K562 (cell line): ENCODE measurements at regions not wholly inside any gene's neighbourhood (a gene's known extent, or its start where the extent isn't known, plus 50 kb on each side); places are given as distances from the start of the nearest gene placed in this dataset.

Source experiments
- ATAC-seq: fragments of 200-7000 bp; cut with Tn5 transposase; 3 replicates; pipeline ENCODE4 v1.9.1; 2020; ENCODE audit warnings: moderate library complexity
- BruUV-seq: library from RNA; stranded (reverse); fragments of 400-500 nt; replicated peaks from 2 replicates; lab custom pipeline; 2021; lab: Mats Ljungman, UMichigan
- CTCF ChIA-PET: fragments of 300-600 bp; formaldehyde crosslinking; extraction: SDS; loops from one replicate; lab custom pipeline; 2021; ENCODE audit warnings: low intra/inter-chr PET ratio; lab: Yijun Ruan, JAX
- POLR2A ChIA-PET: fragments of 300-600, 350-650 bp; sonication (Branson Sonifier 250); formaldehyde crosslinking; extraction: SDS; loops from one replicate; lab custom pipeline; 2021; ENCODE audit warnings: antibody characterized with exemption, inconsistent platforms; lab: Yijun Ruan, JAX
- DNase-seq, 4 experiments: peaks; one replicate each; pipeline versions ENCODE4 v3.0.0 to v3.0.0-alpha.2; 2011 to 2018; ENCODE audit warnings: low spot score in 3 of 4, mixed read lengths in 3 of 4; ENCODE audit errors: extremely low read depth in 1 of 4
- FAIRE-seq: peaks from 2 replicates; lab custom pipeline; 2011; peaks lifted over from hg19 to GRCh38; lab: Jason Lieb, UNC
- H2AFZ ChIP-seq: 2 replicates; pipeline ENCODE4 v1.6.0; 2011; ENCODE audit warnings: low read depth, low read length, control low read depth, inconsistent platforms
- H3K27ac ChIP-seq: fragments of 200-600 bp; 3 replicates; pipeline ENCODE4 v1.8.0; 2011; ENCODE audit warnings: low read depth, mild to moderate bottlenecking, control low read depth, inconsistent platforms, low read length, moderate library complexity, mixed read lengths; ENCODE audit errors: extremely low read depth
- H3K27me3 ChIP-seq, 2 experiments: fragments of 300-600 bp in 1 of 2; 2 replicates in 1 of 2; 3 replicates in 1 of 2; pipeline versions ENCODE4 v1.6.0 to v1.8.0; 2011; ENCODE audit warnings: inconsistent platforms in 2 of 2, low read length in 2 of 2, mild to moderate bottlenecking in 1 of 2, mixed read lengths in 1 of 2, moderate library complexity in 1 of 2; ENCODE audit not compliant: control insufficient read depth in 2 of 2, insufficient read depth in 2 of 2
- H3K36me3 ChIP-seq: fragments of 300-600 bp; 3 replicates; pipeline ENCODE4 v1.8.0; 2011; ENCODE audit warnings: mild to moderate bottlenecking, low read length, inconsistent platforms; ENCODE audit not compliant: control insufficient read depth, insufficient read depth
- H3K4me1 ChIP-seq, 2 experiments: fragments of 200-600 bp in 1 of 2; replicated peaks in 1 of 2; 2 replicates in 1 of 2; 3 replicates in 1 of 2; pipeline versions ENCODE4 v1.5.1 to v1.8.0; 2011; ENCODE audit warnings: inconsistent platforms in 2 of 2, low read length in 2 of 2, mild to moderate bottlenecking in 1 of 2, mixed read lengths in 1 of 2, moderate library complexity in 1 of 2; ENCODE audit not compliant: control insufficient read depth in 2 of 2, insufficient read depth in 2 of 2
- H3K4me2 ChIP-seq: 2 replicates; pipeline ENCODE4 v1.6.1; 2011; ENCODE audit warnings: low read length, control low read depth, inconsistent platforms, mixed read lengths; ENCODE audit not compliant: insufficient read depth
- H3K4me3 ChIP-seq: fragments of 200-600 bp; sonication (generic), shearing (Covaris generic); 2 replicates; pipeline ENCODE4 v1.5.1; 2016; ENCODE audit warnings: control low read depth, inconsistent platforms
- H3K79me2 ChIP-seq: fragments of 200-600 bp; 3 replicates; pipeline ENCODE4 v1.8.0; 2011; ENCODE audit warnings: low read length, inconsistent platforms; ENCODE audit not compliant: control insufficient read depth, insufficient read depth
- H3K9ac ChIP-seq, 2 experiments: 2 replicates each; pipeline versions ENCODE4 v1.6.0 to v1.6.1; 2011; ENCODE audit warnings: low read depth in 2 of 2, low read length in 2 of 2, control low read depth in 1 of 2, inconsistent platforms in 1 of 2, mild to moderate bottlenecking in 1 of 2, mixed read lengths in 1 of 2; ENCODE audit not compliant: insufficient read depth in 1 of 2
- H3K9me1 ChIP-seq: one replicate; pipeline ENCODE4 v1.6.0; 2011; ENCODE audit warnings: inconsistent platforms, mild to moderate bottlenecking, low read length, moderate library complexity; ENCODE audit not compliant: control insufficient read depth, insufficient read depth
- H3K9me3 ChIP-seq: replicated peaks from 2 replicates; pipeline ENCODE4 v1.5.1; 2011; ENCODE audit warnings: low read depth, low read length, inconsistent platforms; ENCODE audit not compliant: control insufficient read depth, insufficient read depth
- H4K20me1 ChIP-seq: replicated peaks from 2 replicates; pipeline ENCODE4 v1.6.1; 2011; ENCODE audit warnings: low read length, inconsistent platforms, mixed read lengths; ENCODE audit not compliant: control insufficient read depth, insufficient read depth
- CBFB ChIP-seq: sonication (generic); formaldehyde crosslinking; IDR thresholded peaks from 2 replicates; pipeline ENCODE4 v1.4.0; 2020; ENCODE audit warnings: mild to moderate bottlenecking, missing genetic modification reagents
- GABPB1 ChIP-seq: sonication (generic); formaldehyde crosslinking; IDR thresholded peaks from 2 replicates; pipeline ENCODE4 v1.8.0; 2022; ENCODE audit warnings: mild to moderate bottlenecking, missing genetic modification reagents
- MCM7 ChIP-seq, 2 experiments: fragments of 450-650 bp; IDR thresholded peaks; 2 replicates each; pipeline ENCODE4 v1.6.1; 2016 to 2018
- NCOA4 ChIP-seq: fragments of 450-650 bp; IDR thresholded peaks from 2 replicates; pipeline ENCODE4 v1.6.1; 2018; ENCODE audit warnings: mild to moderate bottlenecking; ENCODE audit not compliant: partially characterized antibody
- NFYB ChIP-seq: IDR thresholded peaks from 2 replicates; pipeline ENCODE4 v1.6.1; 2011; ENCODE audit warnings: mild to moderate bottlenecking, moderate library complexity; ENCODE audit not compliant: insufficient read length; ENCODE audit errors: extremely low read depth
- POLR2AphosphoS2 ChIP-seq: IDR thresholded peaks from 2 replicates; pipeline ENCODE4 v1.6.1; 2012; ENCODE audit warnings: low read length, improper control_type of control experiment
- ZNF133 ChIP-seq: fragments of 250-450 bp; sonication (Bioruptor Pico); IDR thresholded peaks from 2 replicates; pipeline ENCODE4 v1.4.0; 2020; ENCODE audit warnings: mild to moderate bottlenecking
- ZNF140 ChIP-seq: fragments of 250-450 bp; sonication (Bioruptor Pico); IDR thresholded peaks from 2 replicates; pipeline ENCODE4 v1.8.0; 2021; ENCODE audit warnings: moderate library complexity, mild to moderate bottlenecking, inconsistent platforms
- ZNF174 ChIP-seq: fragments of 250-450 bp; sonication (Bioruptor Pico); IDR thresholded peaks from 2 replicates; pipeline ENCODE4 v1.4.0; 2020; ENCODE audit warnings: mild to moderate bottlenecking
- ZNF436 ChIP-seq: fragments of 250-450, 450-650 bp; sonication (Bioruptor Pico); formaldehyde crosslinking; IDR thresholded peaks from 2 replicates; pipeline ENCODE4 v1.7.0; 2020; ENCODE audit warnings: mild to moderate bottlenecking
- ZNF644 ChIP-seq: fragments of 200-800 bp; sonication (Bioruptor generic); IDR thresholded peaks from 2 replicates; pipeline ENCODE4 v1.6.1; 2016; ENCODE audit warnings: low read depth, missing genetic modification characterization, missing compliant biosample characterization
- ZNF695 ChIP-seq: fragments of 450-650 bp; formaldehyde crosslinking; IDR thresholded peaks from 2 replicates; pipeline ENCODE4 v1.4.0; 2020; ENCODE audit warnings: mild to moderate bottlenecking, moderate library complexity
- WGBS: fragments of 100-300 bp; shearing (Covaris generic); methylation state at CpG from one replicate; pipeline ENCODE4 v1.1.6; 2016; ENCODE audit warnings: low coverage, mixed read lengths; ENCODE audit not compliant: insufficient coverage; ENCODE audit errors: missing lambda C conversion rate; 5-methylcytosine and 5-hydroxymethylcytosine counted together
- in situ Hi-C: fragments of 300-500 bp; cut with MboI; formaldehyde crosslinking; loops from 4 replicates; pipeline ENCODE4 v1.15.0; 2018; ENCODE audit warnings: inconsistent platforms, mixed read lengths
- intact Hi-C: fragments of 100-400 bp; cut with micrococcal nuclease; formaldehyde crosslinking; loops from 2 replicates; pipeline ENCODE4 v1.14.2; 2022
- TF ChIP-seq, protein P1 (sequence below): fragments of 450-650 bp; IDR thresholded peaks from 2 replicates; pipeline ENCODE4 v1.6.1; 2016; ENCODE audit warnings: mild to moderate bottlenecking, moderate library complexity
- TF ChIP-seq, protein P2 (sequence below): fragments of 250-450 bp; sonication (Bioruptor Pico); IDR thresholded peaks from 2 replicates; pipeline ENCODE4 v1.8.0; 2021; ENCODE audit warnings: borderline replicate concordance, mild to moderate bottlenecking, moderate library complexity; ENCODE audit not compliant: poor library complexity, severe bottlenecking

DNA sequence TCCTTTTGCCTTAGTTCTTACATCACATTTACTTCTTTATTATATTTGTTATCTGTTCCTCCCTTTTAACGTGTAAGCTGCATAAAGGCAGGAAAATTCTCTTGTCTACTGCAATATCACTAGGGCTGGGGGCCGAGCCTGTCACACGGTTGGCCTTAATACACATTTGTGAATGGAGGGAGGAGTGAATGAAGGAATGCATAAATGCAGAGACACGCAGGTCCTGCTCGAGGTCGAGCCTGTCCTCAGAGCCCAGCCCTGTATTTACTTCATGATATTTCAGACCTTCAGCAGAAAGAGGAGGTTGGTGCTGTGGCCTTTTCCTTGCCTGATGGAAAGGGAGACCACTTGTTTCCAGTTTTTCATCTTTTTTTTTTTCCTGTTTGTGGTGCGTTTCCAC is 671.3 kb downstream of the PTPRU start:
- POLR2A ChIA-PET, result no interaction called here
- TF ChIP-seq, protein P1, sequence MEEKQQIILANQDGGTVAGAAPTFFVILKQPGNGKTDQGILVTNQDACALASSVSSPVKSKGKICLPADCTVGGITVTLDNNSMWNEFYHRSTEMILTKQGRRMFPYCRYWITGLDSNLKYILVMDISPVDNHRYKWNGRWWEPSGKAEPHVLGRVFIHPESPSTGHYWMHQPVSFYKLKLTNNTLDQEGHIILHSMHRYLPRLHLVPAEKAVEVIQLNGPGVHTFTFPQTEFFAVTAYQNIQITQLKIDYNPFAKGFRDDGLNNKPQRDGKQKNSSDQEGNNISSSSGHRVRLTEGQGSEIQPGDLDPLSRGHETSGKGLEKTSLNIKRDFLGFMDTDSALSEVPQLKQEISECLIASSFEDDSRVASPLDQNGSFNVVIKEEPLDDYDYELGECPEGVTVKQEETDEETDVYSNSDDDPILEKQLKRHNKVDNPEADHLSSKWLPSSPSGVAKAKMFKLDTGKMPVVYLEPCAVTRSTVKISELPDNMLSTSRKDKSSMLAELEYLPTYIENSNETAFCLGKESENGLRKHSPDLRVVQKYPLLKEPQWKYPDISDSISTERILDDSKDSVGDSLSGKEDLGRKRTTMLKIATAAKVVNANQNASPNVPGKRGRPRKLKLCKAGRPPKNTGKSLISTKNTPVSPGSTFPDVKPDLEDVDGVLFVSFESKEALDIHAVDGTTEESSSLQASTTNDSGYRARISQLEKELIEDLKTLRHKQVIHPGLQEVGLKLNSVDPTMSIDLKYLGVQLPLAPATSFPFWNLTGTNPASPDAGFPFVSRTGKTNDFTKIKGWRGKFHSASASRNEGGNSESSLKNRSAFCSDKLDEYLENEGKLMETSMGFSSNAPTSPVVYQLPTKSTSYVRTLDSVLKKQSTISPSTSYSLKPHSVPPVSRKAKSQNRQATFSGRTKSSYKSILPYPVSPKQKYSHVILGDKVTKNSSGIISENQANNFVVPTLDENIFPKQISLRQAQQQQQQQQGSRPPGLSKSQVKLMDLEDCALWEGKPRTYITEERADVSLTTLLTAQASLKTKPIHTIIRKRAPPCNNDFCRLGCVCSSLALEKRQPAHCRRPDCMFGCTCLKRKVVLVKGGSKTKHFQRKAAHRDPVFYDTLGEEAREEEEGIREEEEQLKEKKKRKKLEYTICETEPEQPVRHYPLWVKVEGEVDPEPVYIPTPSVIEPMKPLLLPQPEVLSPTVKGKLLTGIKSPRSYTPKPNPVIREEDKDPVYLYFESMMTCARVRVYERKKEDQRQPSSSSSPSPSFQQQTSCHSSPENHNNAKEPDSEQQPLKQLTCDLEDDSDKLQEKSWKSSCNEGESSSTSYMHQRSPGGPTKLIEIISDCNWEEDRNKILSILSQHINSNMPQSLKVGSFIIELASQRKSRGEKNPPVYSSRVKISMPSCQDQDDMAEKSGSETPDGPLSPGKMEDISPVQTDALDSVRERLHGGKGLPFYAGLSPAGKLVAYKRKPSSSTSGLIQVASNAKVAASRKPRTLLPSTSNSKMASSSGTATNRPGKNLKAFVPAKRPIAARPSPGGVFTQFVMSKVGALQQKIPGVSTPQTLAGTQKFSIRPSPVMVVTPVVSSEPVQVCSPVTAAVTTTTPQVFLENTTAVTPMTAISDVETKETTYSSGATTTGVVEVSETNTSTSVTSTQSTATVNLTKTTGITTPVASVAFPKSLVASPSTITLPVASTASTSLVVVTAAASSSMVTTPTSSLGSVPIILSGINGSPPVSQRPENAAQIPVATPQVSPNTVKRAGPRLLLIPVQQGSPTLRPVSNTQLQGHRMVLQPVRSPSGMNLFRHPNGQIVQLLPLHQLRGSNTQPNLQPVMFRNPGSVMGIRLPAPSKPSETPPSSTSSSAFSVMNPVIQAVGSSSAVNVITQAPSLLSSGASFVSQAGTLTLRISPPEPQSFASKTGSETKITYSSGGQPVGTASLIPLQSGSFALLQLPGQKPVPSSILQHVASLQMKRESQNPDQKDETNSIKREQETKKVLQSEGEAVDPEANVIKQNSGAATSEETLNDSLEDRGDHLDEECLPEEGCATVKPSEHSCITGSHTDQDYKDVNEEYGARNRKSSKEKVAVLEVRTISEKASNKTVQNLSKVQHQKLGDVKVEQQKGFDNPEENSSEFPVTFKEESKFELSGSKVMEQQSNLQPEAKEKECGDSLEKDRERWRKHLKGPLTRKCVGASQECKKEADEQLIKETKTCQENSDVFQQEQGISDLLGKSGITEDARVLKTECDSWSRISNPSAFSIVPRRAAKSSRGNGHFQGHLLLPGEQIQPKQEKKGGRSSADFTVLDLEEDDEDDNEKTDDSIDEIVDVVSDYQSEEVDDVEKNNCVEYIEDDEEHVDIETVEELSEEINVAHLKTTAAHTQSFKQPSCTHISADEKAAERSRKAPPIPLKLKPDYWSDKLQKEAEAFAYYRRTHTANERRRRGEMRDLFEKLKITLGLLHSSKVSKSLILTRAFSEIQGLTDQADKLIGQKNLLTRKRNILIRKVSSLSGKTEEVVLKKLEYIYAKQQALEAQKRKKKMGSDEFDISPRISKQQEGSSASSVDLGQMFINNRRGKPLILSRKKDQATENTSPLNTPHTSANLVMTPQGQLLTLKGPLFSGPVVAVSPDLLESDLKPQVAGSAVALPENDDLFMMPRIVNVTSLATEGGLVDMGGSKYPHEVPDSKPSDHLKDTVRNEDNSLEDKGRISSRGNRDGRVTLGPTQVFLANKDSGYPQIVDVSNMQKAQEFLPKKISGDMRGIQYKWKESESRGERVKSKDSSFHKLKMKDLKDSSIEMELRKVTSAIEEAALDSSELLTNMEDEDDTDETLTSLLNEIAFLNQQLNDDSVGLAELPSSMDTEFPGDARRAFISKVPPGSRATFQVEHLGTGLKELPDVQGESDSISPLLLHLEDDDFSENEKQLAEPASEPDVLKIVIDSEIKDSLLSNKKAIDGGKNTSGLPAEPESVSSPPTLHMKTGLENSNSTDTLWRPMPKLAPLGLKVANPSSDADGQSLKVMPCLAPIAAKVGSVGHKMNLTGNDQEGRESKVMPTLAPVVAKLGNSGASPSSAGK, result no peak
- no peak for TF ChIP-seq POLR2AphosphoS2
- TF ChIP-seq GABPB1 (CRISPR knock-in tag), result no peak
- no peak for TF ChIP-seq ZNF436 (CRISPR knock-in tag)
- TF ChIP-seq NFYB, result no peak
- TF ChIP-seq ZNF140, result no peak
- no peak for TF ChIP-seq ZNF644 (tag)
- no peak for TF ChIP-seq ZNF695 (CRISPR knock-in tag)
- TF ChIP-seq, protein P2, sequence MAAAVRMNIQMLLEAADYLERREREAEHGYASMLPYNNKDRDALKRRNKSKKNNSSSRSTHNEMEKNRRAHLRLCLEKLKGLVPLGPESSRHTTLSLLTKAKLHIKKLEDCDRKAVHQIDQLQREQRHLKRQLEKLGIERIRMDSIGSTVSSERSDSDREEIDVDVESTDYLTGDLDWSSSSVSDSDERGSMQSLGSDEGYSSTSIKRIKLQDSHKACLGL, result no peak
- TF ChIP-seq MCM7 (IDR thresholded peaks at IDR 0.05), result no peak
- TF ChIP-seq ZNF133, result no peak
- TF ChIP-seq CBFB, result no peak
- no peak for TF ChIP-seq ZNF174
- TF ChIP-seq NCOA4, result no peak

More for the DNA sequence above, 671.3 kb downstream of the PTPRU start:
- ATAC-seq, result no peak
- Histone ChIP-seq H3K4me2 (no peak overlapping the region), H3K27me3 (peaks cover 6 to 30% of the 10 kb centered on the region in 2 experiments; a peak in 3 of 5 replicates), H3K4me1 (no peaks in the 10 kb centered on the region), H3K27ac (no peak overlapping the region), H2AFZ (no peak overlapping the region), H4K20me1 (0 out of 2 replicates have a peak, but pooled peaks cover 5% of the 10 kb centered on the region), H3K9me3 (no peaks in the 10 kb centered on the region), H3K79me2 (no peaks in the 10 kb centered on the region), H3K36me3 (no peaks in the 10 kb centered on the region), H3K9ac (no peak overlapping the region), H3K4me3 (no peak overlapping the region), H3K9me1 (no peaks in the 10 kb centered on the region)
- no peak for DNase-seq
- no TSS peak for BruUV-seq
- WGBS, result 0% methylated on average over 7 of the region's 7 CpGs
- in situ Hi-C loops (no loop called here), intact Hi-C loops (no loop called here)
- CTCF ChIA-PET, result no interaction called here
- no peak for FAIRE-seq
